C4-2B (cell line): ENCODE measurements at regions not wholly inside any gene's neighbourhood (a gene's known extent, or its start where the extent isn't known, plus 50 kb on each side); places are given as distances from the start of the nearest gene placed in this dataset.
"Not testable (repeated sequence)": the region's sequence is repeated elsewhere in the genome, so short reads cannot be mapped to it uniquely, and the experiment has no call there.

ENCODE experiments used
- H3K27ac ChIP-seq: fragments of 450-650 bp; 2 replicates; pipeline ENCODE4 v1.5.1; 2017
- CTCF ChIP-seq: fragments of 450-650 bp; conservative IDR thresholded peaks from 2 replicates; pipeline ENCODE4 v1.5.1; 2017; ENCODE audit warnings: mild to moderate bottlenecking
- ZFX ChIP-seq: fragments of 450-650 bp; IDR thresholded peaks from 2 replicates; pipeline ENCODE4 v1.6.1; 2017

- no peak overlapping the region for H3K27ac ChIP-seq
- TF ChIP-seq ZFX = no peak
- TF ChIP-seq CTCF = no peak
Measured at GRCh38 chr7:19560111-19560883, 148.5 kb downstream of the POLR1F start.

- H3K27ac ChIP-seq = no peak overlapping the region
- TF ChIP-seq ZFX = no peak
- no peak for TF ChIP-seq CTCF
Measured at GRCh38 chr7:19558527-19558926, 150.3 kb downstream of the POLR1F start.

- H3K27ac ChIP-seq = no peak overlapping the region
- no peak for TF ChIP-seq CTCF
- TF ChIP-seq ZFX = no peak
Measured at GRCh38 chr7:19557726-19558465, 150.9 kb downstream of the POLR1F start.

GRCh38 chr7:19554581-19554980 lies 154.3 kb downstream of the POLR1F start:
- TF ChIP-seq ZFX (no peak), CTCF (no peak)
- H3K27ac ChIP-seq = no peak overlapping the region

- no peak for TF ChIP-seq ZFX
- no peak for TF ChIP-seq CTCF
Measured at GRCh38 chr7:19552576-19552975, 156.3 kb downstream of the POLR1F start.

GRCh38 chr7:19549246-19549645 lies 159.6 kb downstream of the POLR1F start:
- not testable (repeated sequence) for H3K27ac ChIP-seq

More at GRCh38 chr7:19552576-19552975, 156.3 kb downstream of the POLR1F start:
- no peak overlapping the region for H3K27ac ChIP-seq

- no peak overlapping the region for H3K27ac ChIP-seq
- no peak for TF ChIP-seq CTCF
- TF ChIP-seq ZFX = no peak
Measured at GRCh38 chr7:19537942-19538401, 170.9 kb downstream of the POLR1F start.
